Esophagus squamous epithelium (tissue), 4 donors: ENCODE measurements at regions not wholly inside any gene's neighbourhood (a gene's known extent, or its start where the extent isn't known, plus 50 kb on each side); places are given as distances from the start of the nearest gene placed in this dataset.

Experiments
- CTCF ChIP-seq, 6 experiments: fragments of 450-650 bp in 4 of 6; fragments of 200-600 bp in 2 of 6; sonication (generic) in 2 of 6; IDR thresholded peaks; one replicate each; pipeline ENCODE4 v1.5.1; 2016 to 2019; ENCODE audit warnings: antibody characterized with exemption in 6 of 6, mild to moderate bottlenecking in 4 of 6, moderate library complexity in 4 of 6
- POLR2A ChIP-seq, 4 donors: fragments of 450-650 bp; IDR thresholded peaks; one replicate each; pipeline ENCODE4 v1.6.1; 2017; ENCODE audit warnings: antibody characterized with exemption in 4 of 4, mild to moderate bottlenecking in 4 of 4, moderate library complexity in 3 of 4

- TF ChIP-seq POLR2A (IDR thresholded peaks at IDR 0.05) (no peak), CTCF (IDR thresholded peaks at IDR 0.05) (no peak)
Observed at GRCh38 chr16:72256398-72257066, 84.6 kb upstream of the PMFBP1 start.
